NCI-H1417 (cell line): ENCODE measurements at regions not wholly inside any gene's neighbourhood (a gene's known extent, or its start where the extent isn't known, plus 50 kb on each side); places are given as distances from the start of the nearest gene placed in this dataset.
A peak's percentile ranks its signal among the peaks of the same experiment; 100 is the strongest.

ENCODE experiments used
- DNase-seq, 3 experiments: peaks; one replicate each; lab custom pipeline; 2025; lab: John Stamatoyannopoulos, UW

DNA sequence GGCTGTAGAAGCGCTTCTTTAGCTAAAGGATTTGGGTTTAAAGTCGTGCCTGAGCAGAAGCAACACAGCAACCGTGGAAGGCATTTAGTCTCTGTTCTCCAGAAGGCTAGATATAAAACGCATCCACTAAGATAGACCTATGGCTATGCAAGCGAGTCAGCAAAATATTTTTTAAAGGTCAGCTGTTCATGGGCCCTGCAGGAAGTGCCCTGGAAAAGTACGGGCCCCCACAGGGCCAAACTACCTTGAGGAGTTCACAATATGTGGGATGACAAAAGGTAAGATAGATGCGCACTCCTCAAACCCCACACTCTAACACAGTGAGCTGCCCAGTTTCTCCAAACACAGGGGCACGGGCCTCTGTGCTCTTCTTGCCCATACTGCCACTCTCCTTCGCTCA, 261.6 kb downstream of the VPS13C start:
- no peak for DNase-seq

DNA sequence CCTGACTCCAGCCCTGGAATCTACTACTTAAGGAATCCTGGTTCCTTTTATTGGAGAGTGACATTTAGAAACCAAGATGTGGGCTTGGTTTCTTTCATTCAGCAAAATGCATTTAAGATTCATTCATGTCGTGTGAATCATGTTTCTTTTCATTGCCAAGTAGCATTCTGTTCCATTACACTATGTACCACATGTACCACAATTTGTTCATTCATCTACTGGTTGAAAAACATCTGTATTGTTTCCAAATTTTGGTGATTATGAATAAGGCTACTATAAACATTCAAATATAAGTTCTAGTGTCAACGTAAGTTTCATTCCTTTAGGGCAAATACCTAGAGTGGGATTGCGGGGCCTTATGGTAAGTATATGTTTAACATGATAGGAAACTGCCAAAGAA, 264.2 kb downstream of the VPS13C start:
- no peak for DNase-seq

DNA sequence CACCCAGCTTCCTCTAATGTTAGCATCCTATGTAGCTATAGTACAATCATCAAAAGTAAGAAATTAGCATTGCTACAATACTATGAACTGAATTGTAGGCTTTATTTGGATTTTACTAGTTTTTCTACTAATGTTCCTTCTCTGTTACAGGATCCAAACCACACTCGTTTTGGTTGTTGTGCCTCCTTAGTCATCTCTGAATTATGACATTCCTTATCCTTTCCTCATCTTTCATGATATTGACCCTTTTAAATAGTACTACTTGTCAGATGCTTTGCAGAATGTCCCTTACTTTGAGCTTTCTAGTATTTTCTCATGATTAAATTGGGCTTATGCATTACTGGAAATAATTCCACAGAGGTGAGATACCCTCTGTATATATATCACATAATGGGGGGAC, 265.4 kb downstream of the VPS13C start:
- DNase-seq, result no peak

DNA sequence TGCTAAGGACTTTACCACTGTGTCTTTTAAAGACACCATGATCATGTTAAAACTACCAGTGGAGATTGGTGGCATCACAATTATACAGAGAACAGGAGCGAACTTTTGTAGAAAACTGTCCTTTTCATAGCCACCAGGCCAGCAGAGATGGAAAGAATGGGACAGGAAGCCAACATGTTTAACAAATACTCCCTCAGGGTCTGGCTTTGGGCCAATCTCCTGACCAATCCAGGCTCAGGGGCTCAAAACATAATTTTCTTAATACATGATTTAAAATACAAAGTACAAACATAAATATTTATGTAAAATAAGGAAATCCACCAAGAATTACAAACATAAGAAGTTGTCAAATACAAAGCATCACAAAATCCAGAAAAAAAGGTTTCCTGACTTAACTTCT, 266.0 kb downstream of the VPS13C start:
- DNase-seq, result peak in 1 of 3 experiments; percentile 25

DNA sequence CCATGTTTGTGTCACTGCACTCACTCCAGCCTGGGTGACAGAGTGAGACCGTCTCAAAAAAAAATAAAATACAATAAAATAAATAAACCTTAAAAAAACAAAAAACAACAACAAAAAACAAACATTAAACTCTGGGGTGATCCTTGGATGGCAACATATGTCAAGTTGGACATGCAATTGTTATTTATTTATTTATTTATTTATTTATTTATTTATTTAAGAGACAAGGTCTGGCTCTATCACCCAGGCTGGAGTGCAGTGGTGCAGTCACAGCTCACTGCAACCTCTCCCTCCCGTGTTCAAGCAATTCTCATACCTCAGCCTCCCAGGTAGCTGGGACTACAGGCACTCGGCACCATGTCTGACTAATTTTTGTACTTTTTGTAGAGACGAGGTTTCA, 275.5 kb downstream of the VPS13C start:
- DNase-seq, result no peak

DNA sequence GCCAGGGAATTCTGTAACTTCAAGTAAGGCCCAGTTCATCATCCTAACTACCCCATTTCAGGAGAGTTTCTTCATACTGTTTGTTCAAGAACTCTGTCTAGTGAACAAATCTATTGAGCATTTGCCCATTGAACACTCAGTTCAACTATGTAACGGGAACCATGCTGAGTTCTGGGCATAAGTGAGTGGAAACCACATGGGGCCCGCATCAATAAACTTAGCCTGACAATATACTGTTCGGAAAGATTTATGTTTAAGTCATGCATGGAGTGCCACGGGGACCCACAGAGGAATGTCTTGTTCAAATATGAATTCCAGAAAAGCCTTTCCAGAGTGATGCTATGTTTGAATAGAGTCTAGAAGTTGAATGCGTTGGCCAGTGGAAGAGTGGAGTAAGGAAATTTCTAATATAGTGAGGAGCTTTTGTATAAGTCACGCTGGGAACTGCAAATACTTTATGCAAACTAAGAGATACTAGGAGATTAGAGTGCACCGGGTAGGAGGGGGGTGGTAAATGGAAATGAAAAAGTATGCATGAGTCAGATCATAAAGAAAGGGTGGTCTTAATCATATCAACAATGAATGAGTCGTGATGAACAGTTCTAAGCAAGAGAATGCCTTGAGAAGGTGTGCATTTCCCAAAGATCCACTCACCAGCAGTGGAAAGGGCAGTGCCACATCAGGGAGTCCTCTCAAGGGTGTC, 279.8 kb downstream of the VPS13C start:
- peak in 1 of 3 experiments; percentile 13 for DNase-seq

DNA sequence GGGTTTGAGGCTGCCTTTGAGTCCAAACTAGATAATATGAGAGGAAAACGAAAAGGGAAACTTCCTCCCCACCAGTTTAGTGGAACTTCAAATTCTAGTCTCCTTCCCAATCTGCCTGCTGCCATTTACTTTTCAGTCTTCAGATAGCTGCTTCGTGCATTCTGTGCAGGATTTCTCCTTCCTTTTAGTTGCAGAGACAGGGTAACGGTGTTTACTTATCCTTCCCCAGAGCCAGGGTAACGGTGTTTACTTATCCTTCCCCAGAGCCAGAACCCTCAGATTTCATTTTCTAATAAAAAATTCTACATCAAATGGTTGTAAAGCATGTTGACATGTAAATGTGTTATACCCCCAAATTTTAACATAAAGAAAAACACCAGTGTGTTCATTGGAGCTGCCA, 282.6 kb downstream of the VPS13C start:
- DNase-seq, result peak in 1 of 3 experiments; percentile 33

DNA sequence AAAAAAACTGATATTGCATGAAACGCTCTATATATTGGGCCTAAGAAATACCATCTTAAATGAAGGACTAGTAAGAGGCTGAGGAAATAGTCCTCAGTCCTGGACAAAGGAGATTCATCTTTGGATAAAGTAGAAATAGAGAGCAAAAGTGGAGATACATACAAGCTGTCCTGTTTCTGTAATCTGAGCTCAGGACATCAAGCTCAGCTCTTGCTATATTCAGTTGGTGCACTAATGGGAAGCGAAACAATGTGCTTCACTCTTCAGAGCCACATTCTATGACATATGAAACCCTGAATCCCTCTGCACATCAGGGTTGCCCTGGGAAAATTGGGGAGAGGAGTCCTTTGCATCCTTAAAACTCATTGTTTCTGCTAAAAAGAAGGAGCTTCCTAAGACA, 290.7 kb downstream of the VPS13C start:
- DNase-seq, result no peak

DNA sequence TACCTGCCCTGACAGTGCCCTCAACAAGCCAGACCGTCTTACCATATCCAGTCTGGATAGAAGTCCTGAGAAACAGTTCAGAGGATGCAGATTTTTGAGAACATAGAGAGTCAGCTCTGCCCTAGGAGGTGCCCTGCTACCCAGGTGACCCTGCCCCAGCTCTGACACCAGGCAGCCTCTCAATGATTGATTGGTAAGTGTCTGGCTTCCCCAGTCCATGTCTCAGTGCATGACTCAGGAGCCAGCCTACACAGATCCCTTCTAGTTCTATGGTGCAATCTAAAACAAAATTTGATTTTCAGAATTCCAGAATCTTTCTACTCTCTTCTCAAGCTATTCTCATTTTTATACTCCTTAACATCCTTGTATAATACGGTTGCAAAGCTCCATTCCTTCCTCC, 292.1 kb downstream of the VPS13C start:
- DNase-seq, result no peak

DNA sequence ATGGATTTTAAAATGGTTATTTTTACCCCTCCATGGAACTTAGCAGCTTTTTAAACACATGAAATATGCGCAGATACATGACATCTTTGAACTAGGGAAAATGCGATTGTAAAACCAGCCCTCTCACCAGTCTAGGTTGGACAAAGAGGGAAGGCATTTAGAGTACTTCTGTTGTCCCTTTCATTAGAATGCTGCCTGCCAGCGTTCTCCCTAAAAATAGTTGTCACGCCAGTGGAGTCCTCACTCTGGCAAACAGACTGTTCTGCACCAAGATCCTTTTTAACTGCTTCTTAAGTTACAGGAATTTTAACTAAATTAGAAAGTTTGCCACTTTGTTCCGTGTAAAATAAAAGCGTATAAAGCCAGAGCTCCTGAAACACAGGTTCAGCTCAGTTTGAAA, 295.3 kb downstream of the VPS13C start:
- DNase-seq, result no peak

DNA sequence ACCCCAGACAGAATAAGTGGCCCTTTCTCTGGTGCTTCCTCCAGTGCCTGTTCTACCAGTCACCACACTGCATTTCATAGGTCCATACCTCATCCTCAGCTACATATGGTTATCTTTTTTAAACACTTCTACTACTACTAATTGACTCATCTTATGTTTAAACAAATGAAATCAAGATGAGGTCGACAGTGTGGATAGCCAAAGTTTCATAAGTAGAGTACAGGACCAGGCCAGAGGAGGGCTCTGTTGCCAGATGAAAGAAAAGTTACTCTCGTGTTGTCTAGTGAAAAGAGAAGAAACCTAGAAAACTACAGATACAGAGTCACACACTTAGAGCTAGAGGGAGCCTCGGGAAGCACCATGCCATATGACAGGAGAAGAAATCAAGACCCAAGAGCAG, 296.1 kb downstream of the VPS13C start:
- no peak for DNase-seq

DNA sequence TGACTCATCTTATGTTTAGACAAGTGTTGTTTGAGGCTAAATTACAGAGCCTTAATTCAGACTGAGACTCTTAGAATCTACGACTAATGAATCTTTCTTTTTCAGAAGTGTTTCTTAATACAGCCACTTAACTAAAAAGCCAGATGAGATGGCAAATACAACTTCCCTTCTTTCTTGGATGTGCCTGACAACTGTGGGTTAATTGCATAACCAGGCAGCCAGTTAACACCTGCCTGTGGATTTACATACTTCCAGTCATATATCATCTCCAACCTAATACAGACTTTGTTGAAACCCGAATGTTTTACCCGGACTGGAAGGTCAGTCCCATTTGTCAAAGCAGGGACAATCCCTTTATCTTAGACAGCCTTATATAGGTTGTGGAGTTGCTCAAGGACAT, 297.6 kb downstream of the VPS13C start:
- peak in 1 of 3 experiments; percentile 28 for DNase-seq

DNA sequence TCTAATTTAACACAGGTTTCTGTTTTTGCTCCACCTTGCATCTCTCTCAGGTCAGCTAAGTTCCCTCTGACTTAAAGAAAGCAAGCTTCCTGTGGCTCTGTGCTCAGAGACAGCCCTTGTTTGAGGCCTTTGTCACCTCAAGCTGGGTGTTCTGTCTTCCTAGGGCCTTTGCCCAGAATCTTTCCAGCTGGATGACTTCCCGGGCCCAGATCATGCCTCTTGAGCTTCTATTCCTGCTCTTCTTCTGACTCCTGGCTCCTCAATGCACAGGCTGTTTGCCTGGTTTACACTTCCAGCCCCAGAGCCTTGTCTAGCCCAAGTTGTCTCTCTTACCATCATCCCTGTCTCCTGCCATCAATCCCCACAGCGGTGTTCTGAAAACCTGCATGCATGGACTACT, 300.6 kb downstream of the VPS13C start:
- no peak for DNase-seq

DNA sequence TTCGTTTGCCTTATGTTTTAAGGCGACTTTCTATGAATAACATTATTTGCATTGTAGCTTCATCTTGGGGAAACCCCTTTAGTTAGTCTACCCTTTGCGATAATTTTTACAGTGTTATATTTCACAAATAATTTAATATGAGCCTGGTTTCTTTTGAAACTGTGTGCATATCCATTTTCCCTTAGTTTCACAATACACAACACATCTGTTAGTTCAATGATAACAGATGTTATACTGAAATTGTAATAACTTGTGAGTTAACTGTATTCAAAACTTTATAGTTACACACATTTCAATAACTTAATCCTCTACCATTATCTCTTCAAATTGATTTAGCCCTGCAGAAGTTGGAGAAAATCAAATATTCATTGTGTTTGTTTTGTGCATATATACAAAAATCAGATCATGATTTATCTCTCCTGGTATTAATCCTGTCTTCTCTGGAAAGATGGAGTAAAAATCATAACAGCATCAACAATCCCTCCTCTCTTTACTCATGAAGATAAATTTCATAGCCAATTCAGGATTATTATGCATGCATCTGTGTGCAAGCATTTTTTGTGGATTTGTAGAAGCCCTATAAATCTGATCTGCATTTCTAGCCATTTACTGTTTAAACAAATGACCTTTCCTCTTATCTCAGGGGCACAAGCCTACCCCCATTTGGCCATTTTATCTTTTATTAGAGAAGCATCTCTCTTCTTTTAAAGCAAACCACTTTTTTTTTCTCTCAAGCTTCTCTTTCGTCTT, 304.0 kb downstream of the VPS13C start:
- no peak for DNase-seq

DNA sequence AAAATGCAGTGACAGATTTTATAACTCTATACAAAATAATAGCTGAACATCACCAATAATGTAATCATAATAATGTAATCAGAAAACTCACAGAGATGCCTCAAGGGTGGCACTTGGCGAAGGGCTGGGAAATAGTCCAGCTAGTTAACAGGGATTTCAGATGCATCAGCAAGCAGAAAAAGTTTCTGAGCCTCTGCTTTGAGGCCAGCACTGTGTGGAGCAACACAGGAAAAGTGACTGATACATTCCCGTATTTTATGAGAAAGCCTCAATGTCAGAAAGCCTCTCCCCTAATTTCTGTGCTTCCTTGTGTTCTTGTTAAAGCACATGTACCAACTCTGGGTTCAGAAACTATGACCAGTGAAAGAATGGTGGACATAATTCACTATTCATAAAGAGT, 304.8 kb downstream of the VPS13C start:
- DNase-seq, result no peak

DNA sequence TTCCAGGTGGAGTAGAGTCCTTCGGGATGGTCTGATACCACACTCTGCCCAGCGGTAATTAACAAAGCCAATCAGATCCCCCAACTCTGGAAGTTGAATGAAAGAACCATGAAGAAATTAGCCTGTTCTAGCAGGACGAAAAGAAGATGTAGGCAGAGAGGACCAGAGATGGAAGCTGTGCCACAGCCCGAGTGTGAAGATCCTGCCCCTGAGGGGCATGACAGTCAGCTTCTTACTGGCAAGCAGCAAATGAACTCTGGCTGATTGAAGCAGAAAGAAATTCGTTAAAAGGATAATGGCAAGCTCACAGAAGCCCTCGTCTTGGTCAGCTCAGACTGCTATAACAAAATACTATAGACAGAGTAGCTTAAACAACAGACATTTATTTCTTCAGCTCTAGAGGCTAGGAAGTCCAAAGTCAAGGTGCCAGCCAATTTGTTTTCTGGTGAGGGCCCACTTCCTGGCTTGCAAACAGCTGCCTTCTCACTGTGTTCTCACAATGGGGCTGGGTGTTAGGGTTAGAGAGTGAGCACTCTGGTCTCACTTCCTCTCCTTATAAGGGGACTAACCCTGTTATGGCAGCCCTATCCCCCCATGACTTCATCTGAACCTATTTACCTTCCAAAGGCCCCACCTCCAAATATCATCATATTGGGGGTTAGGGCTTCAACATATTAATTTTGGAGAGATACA, 307.1 kb downstream of the VPS13C start:
- DNase-seq, result no peak

DNA sequence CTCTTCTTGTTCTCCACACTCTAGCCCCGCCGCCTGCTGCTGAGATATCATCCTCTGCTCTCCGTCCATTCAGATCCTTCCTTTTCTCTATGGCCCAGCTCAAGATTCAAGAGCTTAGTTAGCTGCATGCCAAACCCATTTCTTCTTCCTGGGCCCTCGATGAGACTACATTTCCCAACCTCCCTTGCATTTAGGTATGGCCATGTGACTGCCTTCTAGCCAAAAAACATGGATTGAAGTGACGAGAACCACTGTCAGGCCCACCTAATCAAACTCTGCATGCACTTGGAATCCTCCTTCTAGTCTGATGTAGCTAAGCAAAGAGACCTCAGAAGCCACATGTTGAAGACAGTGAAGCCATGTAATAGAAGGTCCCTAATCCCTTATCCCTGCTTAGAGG, 308.2 kb downstream of the VPS13C start:
- no peak for DNase-seq

DNA sequence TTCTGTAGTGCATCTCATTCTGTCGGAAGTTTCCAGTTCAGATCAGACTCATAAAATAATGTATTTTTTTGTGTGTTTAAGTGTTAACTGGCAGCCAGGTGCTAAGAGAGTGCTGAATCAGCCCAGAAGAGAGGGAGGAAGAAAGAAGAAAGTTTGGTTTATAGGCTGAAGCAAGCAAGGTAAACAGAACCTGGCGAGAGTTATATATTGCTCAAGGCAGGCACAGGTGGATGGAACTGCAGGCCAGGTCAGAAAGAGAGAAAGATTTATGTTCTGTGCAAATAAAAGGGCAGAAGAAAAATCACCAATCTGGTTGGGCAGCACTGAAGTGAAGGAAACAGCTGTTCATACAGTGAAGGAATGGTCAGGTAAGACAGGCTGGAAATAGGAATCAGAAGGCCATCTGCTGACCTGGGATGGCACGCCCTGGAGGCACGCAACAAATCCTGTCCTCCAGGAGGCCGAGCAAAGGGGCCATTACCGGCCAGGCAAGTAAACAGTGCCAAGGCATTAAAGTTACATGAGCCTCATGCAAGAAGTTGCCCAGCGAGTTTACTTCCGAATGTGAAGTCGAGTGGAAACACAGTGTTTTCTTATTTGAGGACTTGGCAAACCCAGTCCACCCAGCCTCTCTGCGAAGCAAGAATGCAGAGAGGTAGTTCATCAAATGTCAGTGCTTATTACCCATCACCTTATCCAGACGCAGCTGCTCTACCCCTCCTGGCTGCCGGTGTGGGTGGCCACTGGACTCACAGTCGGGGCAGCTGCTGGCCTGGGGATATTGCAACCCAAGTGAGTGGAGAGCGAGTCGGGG, 309.8 kb downstream of the VPS13C start:
- DNase-seq, result peak in 2 of 3 experiments; percentile 51 to 85

DNA sequence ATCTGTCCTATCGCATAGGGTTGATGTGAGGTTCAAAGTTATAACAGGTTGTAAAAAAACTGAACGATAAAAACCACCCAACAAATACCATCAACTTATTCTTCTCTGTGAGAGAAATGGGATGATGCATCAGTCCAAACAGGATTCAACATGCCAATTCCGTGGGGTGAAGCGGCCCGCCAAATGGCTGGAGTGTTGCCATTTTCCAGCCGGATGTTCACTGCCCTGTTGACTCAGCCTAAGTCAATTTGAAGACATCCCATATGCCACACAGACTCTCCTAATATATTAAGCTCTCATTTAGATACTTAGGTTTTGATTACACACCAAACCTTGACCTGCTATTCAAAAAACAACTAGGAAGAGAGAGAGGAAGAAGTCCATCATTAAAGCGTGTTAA, 311.1 kb downstream of the VPS13C start:
- DNase-seq, result no peak

DNA sequence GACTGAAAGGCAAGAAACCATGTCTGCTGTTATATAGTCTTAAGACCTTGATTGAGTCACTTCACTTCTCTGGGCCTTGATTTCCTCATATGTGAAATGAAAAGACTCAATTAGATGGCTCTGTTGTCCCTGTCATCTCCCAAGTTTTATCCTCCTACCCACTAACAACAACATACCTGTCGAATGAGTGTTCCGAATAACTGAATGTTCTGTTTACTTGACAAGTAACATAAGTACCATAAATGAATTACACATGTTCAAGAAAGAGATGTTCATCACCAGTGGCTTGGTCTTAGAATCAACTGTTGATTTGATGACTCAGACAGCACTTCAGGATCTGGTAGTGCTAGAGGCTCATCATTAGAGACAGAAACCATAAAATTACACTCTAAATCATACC, 311.7 kb downstream of the VPS13C start:
- no peak for DNase-seq

DNA sequence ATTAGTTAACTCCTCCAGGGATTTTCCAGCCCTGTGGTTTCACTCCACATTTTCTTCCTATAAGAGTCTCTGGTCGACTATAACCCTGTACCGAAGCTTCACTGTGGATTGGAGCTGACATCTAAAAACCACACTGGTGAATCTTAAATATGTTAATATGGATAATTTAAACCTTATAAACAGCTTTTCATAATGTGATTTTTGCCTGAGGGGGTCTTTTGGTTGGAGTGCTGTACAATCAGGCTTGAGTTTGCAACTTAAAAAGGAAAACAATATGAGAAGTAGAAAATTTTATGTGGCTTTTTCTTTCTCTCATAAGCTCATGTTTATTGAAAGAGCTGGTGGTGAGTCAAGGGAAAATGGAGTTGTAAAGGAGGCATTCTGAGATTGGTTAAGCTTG, 313.7 kb downstream of the VPS13C start:
- DNase-seq, result no peak

DNA sequence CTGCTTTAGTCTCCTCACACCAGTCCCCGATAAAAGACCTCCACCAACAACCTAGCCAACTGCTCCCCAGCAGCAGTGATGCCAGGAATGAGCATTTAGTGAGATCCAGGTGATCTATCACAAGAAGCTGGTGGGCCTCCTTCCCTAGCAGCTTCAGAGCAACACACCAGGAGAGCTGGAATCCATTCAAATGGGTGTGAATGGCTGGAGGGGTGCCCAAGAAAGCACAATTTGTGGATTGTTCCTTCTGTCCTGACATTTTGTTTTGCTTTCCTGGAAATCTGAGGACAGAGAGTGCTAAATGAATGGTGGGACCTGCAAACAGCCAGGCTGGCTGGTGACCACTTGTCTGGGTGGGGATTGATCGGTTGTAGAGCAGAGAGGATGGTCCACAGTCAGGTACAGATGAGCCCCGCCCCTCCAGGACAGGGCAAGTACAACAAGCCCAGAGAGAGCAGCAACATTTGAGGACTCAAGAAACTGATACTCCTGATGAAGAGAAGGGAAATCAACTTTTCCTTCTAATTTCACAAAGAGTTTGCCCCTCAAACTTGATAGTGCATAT, 316.8 kb downstream of the VPS13C start:
- no peak for DNase-seq
